ENCODE measurements at regions not wholly inside any gene's neighbourhood (a gene's known extent, or its start where the extent isn't known, plus 50 kb on each side); places are given as distances from the start of the nearest gene placed in this dataset.
A peak's percentile ranks its signal among the peaks of the same experiment; 100 is the strongest.

- no peak for DNase-seq (ENCODE audit: low read depth)
Observed at GRCh38 chr14:71675126-71675899, 256.9 kb upstream of the RGS6 start.

- no peak for DNase-seq (ENCODE audit: low read depth)
Observed at GRCh38 chr14:71675900-71676287, 256.3 kb upstream of the RGS6 start.

- no peak for DNase-seq (ENCODE audit: low read depth)
Observed at GRCh38 chr14:71680736-71681387, 251.4 kb upstream of the RGS6 start.

GRCh38 chr14:71682337-71682736 is 249.9 kb upstream of the RGS6 start:
- no peak for DNase-seq (ENCODE audit: low read depth)

GRCh38 chr14:71684323-71684722 is 247.9 kb upstream of the RGS6 start:
- DNase-seq (ENCODE audit: low read depth) = no peak

- no peak for DNase-seq (ENCODE audit: low read depth)
Observed at GRCh38 chr14:71686677-71687076, 245.6 kb upstream of the RGS6 start.

GRCh38 chr14:71687166-71687831 is 244.9 kb upstream of the RGS6 start:
- DNase-seq (ENCODE audit: low read depth) = no peak

- DNase-seq (ENCODE audit: low read depth) = peak; percentile 20
Observed at GRCh38 chr14:71688576-71688975, 243.7 kb upstream of the RGS6 start.

GRCh38 chr14:71690478-71690877 is 241.8 kb upstream of the RGS6 start:
- no peak for DNase-seq (ENCODE audit: low read depth)

- DNase-seq (ENCODE audit: low read depth) = peak; percentile 7
Observed at GRCh38 chr14:71692496-71692895, 239.7 kb upstream of the RGS6 start.

- DNase-seq (ENCODE audit: low read depth) = no peak
Observed at GRCh38 chr14:71693381-71693780, 238.8 kb upstream of the RGS6 start.

GRCh38 chr14:71694591-71695530 is 237.4 kb upstream of the RGS6 start:
- no peak for DNase-seq (ENCODE audit: low read depth)

GRCh38 chr14:71695611-71696350 is 236.4 kb upstream of the RGS6 start:
- no peak for DNase-seq (ENCODE audit: low read depth)

GRCh38 chr14:71698027-71698426 is 234.2 kb upstream of the RGS6 start:
- no peak for DNase-seq (ENCODE audit: low read depth)

GRCh38 chr14:71698673-71699072 is 233.6 kb upstream of the RGS6 start:
- DNase-seq (ENCODE audit: low read depth) = no peak

GRCh38 chr14:71701990-71702389 is 230.2 kb upstream of the RGS6 start:
- DNase-seq (ENCODE audit: low read depth) = no peak

- no peak for DNase-seq (ENCODE audit: low read depth)
Observed at GRCh38 chr14:71702786-71703185, 229.4 kb upstream of the RGS6 start.

- no peak for DNase-seq (ENCODE audit: low read depth)
Observed at GRCh38 chr14:71703477-71703876, 228.8 kb upstream of the RGS6 start.

GRCh38 chr14:71704210-71704609 is 228.0 kb upstream of the RGS6 start:
- DNase-seq (ENCODE audit: low read depth) = no peak

GRCh38 chr14:71705460-71705859 is 226.8 kb upstream of the RGS6 start:
- no peak for DNase-seq (ENCODE audit: low read depth)

- no peak for DNase-seq (ENCODE audit: low read depth)
Observed at GRCh38 chr14:71709076-71709475, 223.2 kb upstream of the RGS6 start.
